IMR-90 (cell line): ENCODE measurements at regions not wholly inside any gene's neighbourhood (a gene's known extent, or its start where the extent isn't known, plus 50 kb on each side); places are given as distances from the start of the nearest gene placed in this dataset.

ENCODE experiments used
- ATAC-seq: fragments of 200-7000 bp; cut with Tn5 transposase; 2 replicates; pipeline ENCODE4 v1.9.1; 2020; ENCODE audit warnings: low read depth, mild to moderate bottlenecking, moderate library complexity
- BruUV-seq: library from RNA; stranded (reverse); fragments of 400-500 nt; replicated peaks from 2 replicates; lab custom pipeline; 2021; lab: Mats Ljungman, UMichigan
- CTCF ChIA-PET: fragments of 300-600 bp; formaldehyde crosslinking; extraction: SDS; loops from one replicate; lab custom pipeline; 2021; ENCODE audit warnings: antibody characterized with exemption; lab: Yijun Ruan, JAX
- POLR2A ChIA-PET: fragments of 300-600 bp; sonication (Branson Sonifier 250); formaldehyde crosslinking; loops from one replicate; lab custom pipeline; 2022; ENCODE audit warnings: antibody characterized with exemption; ENCODE audit not compliant: unreplicated experiment; lab: Charles Lee
- DNase-seq: peaks from one replicate; pipeline ENCODE4 v3.0.0; 2013
- H2AFZ ChIP-seq: replicated peaks from 2 replicates; pipeline ENCODE3; 2013; ENCODE audit warnings: low read length, mild to moderate bottlenecking; ENCODE audit not compliant: poor library complexity
- H2AK5ac ChIP-seq: 2 replicates; pipeline ENCODE4 v1.6.1; 2013; ENCODE audit warnings: low read depth, low read length, inconsistent platforms
- H2AK9ac ChIP-seq: replicated peaks from 2 replicates; pipeline ENCODE3; 2013; ENCODE audit warnings: mild to moderate bottlenecking, low read depth, low read length, moderate library complexity; ENCODE audit not compliant: poor library complexity
- H2BK120ac ChIP-seq: 2 replicates; pipeline ENCODE4 v1.6.1; 2013; ENCODE audit warnings: low read depth, low read length, inconsistent platforms
- H2BK15ac ChIP-seq: 3 replicates; pipeline ENCODE4 v1.6.1; 2013; ENCODE audit warnings: low read depth, low read length, inconsistent platforms
- H2BK20ac ChIP-seq: 2 replicates; pipeline ENCODE4 v1.6.1; 2013; ENCODE audit warnings: low read depth, mild to moderate bottlenecking, inconsistent platforms, low read length, moderate library complexity
- H2BK5ac ChIP-seq: 2 replicates; pipeline ENCODE4 v1.6.1; 2013; ENCODE audit warnings: mild to moderate bottlenecking, low read depth, low read length, inconsistent platforms; ENCODE audit not compliant: poor library complexity, severe bottlenecking
- H3K14ac ChIP-seq: replicated peaks from 2 replicates; pipeline ENCODE4 v1.6.1; 2013; ENCODE audit warnings: low read depth, low read length, inconsistent platforms
- H3K18ac ChIP-seq: 2 replicates; pipeline ENCODE4 v1.6.1; 2013; ENCODE audit warnings: low read depth, low read length, control low read depth
- H3K23ac ChIP-seq: 2 replicates; pipeline ENCODE4 v1.6.1; 2013; ENCODE audit warnings: low read depth, low read length, inconsistent platforms
- H3K27ac ChIP-seq: 2 replicates; pipeline ENCODE4 v1.5.1; 2013; ENCODE audit warnings: mild to moderate bottlenecking, control low read depth, low read length; ENCODE audit not compliant: insufficient read depth
- H3K27me3 ChIP-seq: 2 replicates; pipeline ENCODE4 v1.6.1; 2013; ENCODE audit warnings: low read length; ENCODE audit not compliant: control insufficient read depth, insufficient read depth
- H3K36me3 ChIP-seq: 2 replicates; pipeline ENCODE4 v1.6.1; 2013; ENCODE audit warnings: low read length, mixed read lengths; ENCODE audit not compliant: control insufficient read depth, insufficient read depth
- H3K4ac ChIP-seq: 2 replicates; pipeline ENCODE4 v1.6.1; 2013; ENCODE audit warnings: low read depth, low read length, inconsistent platforms
- H3K4me1 ChIP-seq: 2 replicates; pipeline ENCODE4 v1.6.1; 2013; ENCODE audit warnings: low read length, mixed read lengths; ENCODE audit not compliant: control insufficient read depth, insufficient read depth
- H3K4me2 ChIP-seq: 2 replicates; pipeline ENCODE4 v1.6.1; 2013; ENCODE audit warnings: low read depth, mild to moderate bottlenecking, control low read depth, low read length, moderate library complexity
- H3K4me3 ChIP-seq: 2 replicates; pipeline ENCODE4 v1.5.1; 2013; ENCODE audit warnings: low read depth, mild to moderate bottlenecking, control low read depth, low read length, moderate library complexity; ENCODE audit not compliant: insufficient read depth
- H3K56ac ChIP-seq: 2 replicates; pipeline ENCODE4 v1.6.1; 2013; ENCODE audit warnings: low read length, inconsistent platforms; ENCODE audit not compliant: insufficient read depth; ENCODE audit errors: extremely low read depth
- H3K79me1 ChIP-seq, 2 experiments: 2 replicates each; pipeline ENCODE4 v1.6.1; 2013; ENCODE audit warnings: low read length in 2 of 2, inconsistent platforms in 1 of 2, low read depth in 1 of 2
- H3K9ac ChIP-seq: 2 replicates; pipeline ENCODE4 v1.6.1; 2013; ENCODE audit warnings: low read depth, low read length, control low read depth
- H3K9me1 ChIP-seq: 2 replicates; pipeline ENCODE4 v1.6.1; 2013; ENCODE audit warnings: low read length, inconsistent platforms; ENCODE audit not compliant: insufficient read depth
- H3K9me3 ChIP-seq: 2 replicates; pipeline ENCODE4 v1.6.1; 2013; ENCODE audit warnings: low read length; ENCODE audit not compliant: control insufficient read depth, insufficient read depth
- H4K20me1 ChIP-seq: 2 replicates; pipeline ENCODE4 v1.6.1; 2013; ENCODE audit warnings: low read length, inconsistent platforms; ENCODE audit not compliant: insufficient read depth
- H4K5ac ChIP-seq: 2 replicates; pipeline ENCODE4 v1.6.1; 2013; ENCODE audit warnings: mild to moderate bottlenecking, low read depth, low read length, control low read depth
- H4K8ac ChIP-seq, 2 experiments: 2 replicates each; pipeline ENCODE4 v1.6.1; 2013; ENCODE audit warnings: low read depth in 2 of 2, low read length in 2 of 2, control low read depth in 1 of 2, inconsistent platforms in 1 of 2
- H4K91ac ChIP-seq: 2 replicates; pipeline ENCODE4 v1.6.1; 2013; ENCODE audit warnings: low read depth, low read length, inconsistent platforms; ENCODE audit not compliant: insufficient read depth
- BHLHE40 ChIP-seq: fragments of 150-350 bp; IDR thresholded peaks from 2 replicates; pipeline ENCODE4 v1.6.1; 2016; ENCODE audit warnings: mild to moderate bottlenecking, low read depth, low read length
- CEBPB ChIP-seq: IDR thresholded peaks from 2 replicates; pipeline ENCODE4 v1.6.1; 2012; ENCODE audit warnings: low read depth, low read length, improper control_type of control experiment
- CTCF ChIP-seq: conservative IDR thresholded peaks from 2 replicates; pipeline ENCODE4 v1.5.1; 2012; ENCODE audit warnings: mild to moderate bottlenecking, low read depth, low read length, improper control_type of control experiment
- MAFK ChIP-seq: IDR thresholded peaks from 2 replicates; pipeline ENCODE4 v1.6.1; 2012; ENCODE audit warnings: low read depth, low read length, improper control_type of control experiment
- MAZ ChIP-seq: IDR thresholded peaks from 2 replicates; pipeline ENCODE4 v1.6.1; 2012; ENCODE audit warnings: low read depth, mild to moderate bottlenecking, low read length, improper control_type of control experiment, moderate library complexity, borderline replicate concordance
- MXI1 ChIP-seq: IDR thresholded peaks from 2 replicates; pipeline ENCODE4 v1.6.1; 2012; ENCODE audit warnings: low read depth, mild to moderate bottlenecking, low read length, moderate library complexity, borderline replicate concordance
- POLR2A ChIP-seq: IDR thresholded peaks from 2 replicates; pipeline ENCODE4 v1.6.1; 2012; ENCODE audit warnings: mild to moderate bottlenecking, low read depth, low read length
- RAD21 ChIP-seq: IDR thresholded peaks from 2 replicates; pipeline ENCODE4 v1.6.1; 2012; ENCODE audit warnings: low read length, improper control_type of control experiment
- SMC3 ChIP-seq: fragments of 150-350 bp; IDR thresholded peaks from 2 replicates; pipeline ENCODE4 v1.6.1; 2016; ENCODE audit warnings: low read depth, mild to moderate bottlenecking, antibody characterized with exemption, low read length, moderate library complexity
- USF2 ChIP-seq: fragments of 150-350 bp; IDR thresholded peaks from 2 replicates; pipeline ENCODE4 v1.6.1; 2017; ENCODE audit warnings: mild to moderate bottlenecking, antibody characterized with exemption, low read length, low read depth
- WGBS, 2 experiments: methylation state at CpG; one replicate each; pipeline versions ENCODE4 v1.1.5 to v1.1.7; 2013; ENCODE audit warnings: missing lambda C conversion rate in 2 of 2; ENCODE audit not compliant: insufficient read length in 1 of 2; ENCODE audit errors: extremely low coverage in 2 of 2; 5-methylcytosine and 5-hydroxymethylcytosine counted together
- dilution Hi-C: fragments of 300-500 bp; cut with HindIII; formaldehyde crosslinking; loops from one replicate; pipeline ENCODE4 v1.14.3; 2018; ENCODE audit warnings: low sequenced_read_pairs; ENCODE audit not compliant: unreplicated experiment
- in situ Hi-C: fragments of 300-500 bp; cut with MboI; formaldehyde crosslinking; loops from 3 replicates; pipeline ENCODE4 v1.14.3; 2019; ENCODE audit warnings: low sequenced_read_pairs, inconsistent platforms, mixed read lengths
- intact Hi-C: fragments of 100-400 bp; cut with micrococcal nuclease; formaldehyde crosslinking; loops from 2 replicates; pipeline ENCODE4 v1.10.0; 2022

GRCh38 chr4:177008071-177008835, 215.5 kb upstream of the VEGFC start (continued):
- TF ChIP-seq RAD21 (no peak), SMC3 (no peak), BHLHE40 (no peak)

GRCh38 chr4:177008836-177009501, 216.2 kb upstream of the VEGFC start:
- no peak overlapping the region for H3K27ac ChIP-seq
- DNase-seq = peak; percentile 13

More at GRCh38 chr4:177008836-177009501, 216.2 kb upstream of the VEGFC start:
- H3K56ac ChIP-seq = no peak overlapping the region
- H2AK9ac ChIP-seq = no peak overlapping the region
- no peak overlapping the region for H3K9ac ChIP-seq
- H4K5ac ChIP-seq = no peak overlapping the region
- H4K20me1 ChIP-seq = no peaks in the 10 kb centered on the region
- H3K23ac ChIP-seq = no peak overlapping the region
- H2BK5ac ChIP-seq = peak overlapping the region; percentile 86
- no TSS peak for BruUV-seq
- no peak overlapping the region; the same call in 1 of the 2 replicates for H3K14ac ChIP-seq
- TF ChIP-seq MAZ (no peak), USF2 (no peak), RAD21 (no peak), CTCF (no peak), MAFK (no peak), MXI1 (no peak), CEBPB (no peak), POLR2A (no peak)
- no peaks in the 10 kb centered on the region for H3K36me3 ChIP-seq
- no peak overlapping the region for H2AFZ ChIP-seq
- H3K27me3 ChIP-seq = no peaks in the 10 kb centered on the region
- H2AK5ac ChIP-seq = no peak overlapping the region
- ATAC-seq = 0 out of 2 replicates have a peak, but pooled peaks have one; percentile 43
- in situ Hi-C loops = no loop called here
- peak overlapping the region; percentile 6; the same call in 1 of the 2 replicates for H2BK20ac ChIP-seq
- CTCF ChIA-PET = interaction anchor here (0.6 kb wide), 1 partner anchor 169 kb away, joined by 3 read pairs; no protein-coding TSS in a partner anchor
- no CpG with 5 or more reads among the region's 4 CpGs for WGBS, 2 experiments
- no peak overlapping the region for H4K91ac ChIP-seq
- no peak overlapping the region; the same call in 1 of the 2 replicates for H3K4ac ChIP-seq
- 0 out of 4 replicates have a peak, but pooled peaks cover 0 to 4% of the 10 kb centered on the region in 2 experiments for H3K79me1 ChIP-seq
- H3K4me3 ChIP-seq = no peak overlapping the region
- intact Hi-C loops = loop anchor here (2.0 kb wide), 1 partner anchor 20 kb away; no protein-coding TSS in a partner anchor
- peak overlapping the region; percentile 58; the same call in 1 of the 2 replicates for H2BK120ac ChIP-seq
- H3K18ac ChIP-seq = peak overlapping the region; percentile 24; the same call in 1 of the 2 replicates
- no peak overlapping the region; the same call in 1 of the 2 replicates for H3K4me2 ChIP-seq
- H2BK15ac ChIP-seq = no peak overlapping the region
- H3K9me3 ChIP-seq = peaks cover 11% of the 10 kb centered on the region
- dilution Hi-C loops = no loop called here
- peaks cover 11% of the 10 kb centered on the region; the same call in 1 of the 2 replicates for H3K4me1 ChIP-seq
- H3K9me1 ChIP-seq = no peaks in the 10 kb centered on the region
- POLR2A ChIA-PET = no interaction called here
- H4K8ac ChIP-seq = no peak overlapping the region; a peak in 2 of 4 replicates
